Superior temporal gyrus (tissue), 1 donor: ENCODE measurements at regions not wholly inside any gene's neighbourhood (a gene's known extent, or its start where the extent isn't known, plus 50 kb on each side); places are given as distances from the start of the nearest gene placed in this dataset.
"Not testable (repeated sequence)": the region's sequence is repeated elsewhere in the genome, so short reads cannot be mapped to it uniquely, and the experiment has no call there.

Source experiments
- DNase-seq: peaks from one replicate; pipeline ENCODE4 v3.0.0-alpha.2; 2016; ENCODE audit errors: extremely low spot score

DNA sequence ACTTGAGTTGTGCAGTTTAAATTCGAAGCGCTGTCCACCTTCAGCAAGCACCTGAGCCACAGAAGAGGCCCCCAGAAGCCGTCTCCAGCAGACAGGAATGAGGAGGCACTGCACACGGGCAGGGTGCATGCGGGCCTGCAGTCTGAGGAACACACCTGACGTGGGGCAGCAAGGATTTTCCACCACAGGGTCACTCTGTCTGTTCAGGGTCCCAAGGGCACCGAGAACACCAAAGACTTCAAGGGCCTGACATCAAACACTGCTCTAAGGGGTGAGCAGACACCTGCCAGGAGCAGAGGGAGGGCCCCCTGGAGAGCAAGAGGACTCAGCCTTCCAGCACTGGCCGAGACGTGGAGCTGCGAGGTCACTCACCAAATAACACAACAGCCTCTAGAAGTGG lies 99.7 kb upstream of the C14orf180 start:
- no peak for DNase-seq

GRCh38 chr14:104481323-104481722 lies 98.2 kb upstream of the C14orf180 start:
- no peak for DNase-seq

DNA sequence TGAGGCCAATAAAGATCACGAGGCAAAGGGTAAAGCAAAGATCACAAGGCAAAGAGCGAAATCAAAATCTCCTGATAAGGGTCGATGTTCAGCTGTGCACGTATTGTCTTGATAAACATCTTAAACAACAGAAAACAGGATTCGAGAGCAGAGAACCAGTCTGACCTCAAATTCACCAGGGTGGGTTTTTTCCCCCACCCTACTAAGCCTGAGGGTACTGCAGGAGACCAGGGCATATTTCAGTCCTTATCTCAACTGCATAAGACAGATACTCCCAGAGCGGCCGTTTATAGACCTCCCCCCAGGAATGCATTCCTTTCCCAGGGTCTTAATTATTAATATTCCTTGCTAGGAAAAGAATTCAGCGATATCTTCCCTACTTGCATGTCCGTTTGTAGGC lies 97.5 kb upstream of the C14orf180 start:
- not testable (repeated sequence) for DNase-seq

GRCh38 chr14:104486222-104486923 lies 93.2 kb upstream of the C14orf180 start:
- DNase-seq, result no peak

DNA sequence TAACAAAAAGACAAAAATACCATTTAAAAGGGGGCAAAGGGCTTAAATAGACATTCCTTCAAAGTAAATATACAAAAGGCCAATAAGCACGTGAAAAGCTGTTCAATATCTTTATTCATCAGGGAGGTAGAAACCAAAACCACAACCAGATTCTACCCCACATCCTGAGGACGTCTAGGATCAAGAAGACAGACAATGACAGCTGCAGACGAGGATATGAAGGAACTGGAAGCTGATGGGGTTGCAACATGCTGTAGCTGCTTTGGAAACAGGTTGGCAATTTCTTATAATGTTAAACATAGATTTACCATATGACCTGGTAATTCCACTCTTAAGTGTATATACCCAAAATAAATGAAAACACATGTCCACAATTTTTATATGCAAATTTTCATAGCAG lies 85.1 kb upstream of the C14orf180 start:
- DNase-seq, result no peak

DNA sequence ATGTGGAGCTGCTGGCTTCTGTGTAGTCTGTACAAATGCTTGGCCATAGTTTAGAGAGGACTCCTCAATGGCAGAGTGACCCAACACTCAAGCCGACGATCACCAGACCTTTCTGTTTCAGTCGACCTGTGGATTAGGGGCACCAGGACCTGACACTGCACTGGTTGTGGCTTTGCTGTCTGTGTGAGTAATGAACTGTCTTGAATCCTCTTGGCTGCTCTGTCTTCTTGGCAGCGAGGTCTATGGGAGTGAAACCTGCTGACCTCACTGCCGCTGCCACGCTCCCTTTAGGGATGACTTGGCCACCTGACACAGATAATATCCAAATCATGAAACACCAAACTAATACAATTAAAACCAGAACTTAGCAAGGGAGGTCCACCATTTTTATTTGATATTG lies 83.5 kb upstream of the C14orf180 start:
- DNase-seq, result no peak

DNA sequence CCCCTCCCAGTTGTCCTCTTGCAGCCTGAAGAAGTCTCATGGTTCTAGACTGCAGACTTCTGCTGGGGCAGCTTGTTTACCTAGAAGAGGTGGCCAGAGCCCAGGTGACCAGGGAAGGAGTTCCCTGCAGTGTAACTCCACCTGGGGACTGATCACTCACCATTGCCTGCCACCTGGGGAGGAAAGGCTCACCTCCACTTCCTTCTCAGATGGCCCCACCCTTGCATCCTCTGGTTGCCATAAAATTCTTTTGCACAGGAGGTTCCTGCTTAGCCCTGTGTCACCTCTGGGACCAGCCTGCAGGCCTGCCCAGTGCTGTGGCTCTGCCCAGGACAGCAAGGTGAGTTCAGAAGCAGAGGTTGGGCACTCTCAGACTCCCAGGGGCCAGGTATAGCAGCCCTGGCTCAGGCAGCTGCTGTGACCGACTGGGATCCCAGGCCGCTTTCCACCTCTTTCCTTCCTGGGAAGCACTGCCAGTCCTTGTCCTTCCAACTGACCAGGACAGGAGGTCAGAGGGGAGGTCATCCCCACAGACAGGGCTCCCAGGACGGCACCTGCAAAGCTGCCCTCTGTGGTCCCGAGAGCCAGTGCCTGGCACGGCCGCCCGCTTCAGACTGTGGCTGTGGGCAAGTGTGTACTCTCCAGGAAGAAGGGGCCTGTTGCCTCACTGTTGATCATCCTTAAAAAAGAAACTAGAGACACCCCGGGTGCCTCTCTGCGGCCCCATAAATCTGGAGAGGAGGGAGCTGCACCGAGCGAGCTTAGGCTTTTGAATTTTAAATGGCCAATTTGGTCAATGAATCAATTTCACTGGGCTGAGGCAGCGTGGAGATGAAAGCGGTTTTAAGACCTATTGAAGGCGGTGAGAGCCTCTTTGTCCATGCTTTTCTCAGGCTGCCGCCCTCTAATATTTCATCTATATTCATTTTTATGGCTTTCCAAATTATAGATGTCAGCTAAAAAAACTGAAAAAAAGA lies 79.5 kb upstream of the C14orf180 start:
- DNase-seq, result no peak

DNA sequence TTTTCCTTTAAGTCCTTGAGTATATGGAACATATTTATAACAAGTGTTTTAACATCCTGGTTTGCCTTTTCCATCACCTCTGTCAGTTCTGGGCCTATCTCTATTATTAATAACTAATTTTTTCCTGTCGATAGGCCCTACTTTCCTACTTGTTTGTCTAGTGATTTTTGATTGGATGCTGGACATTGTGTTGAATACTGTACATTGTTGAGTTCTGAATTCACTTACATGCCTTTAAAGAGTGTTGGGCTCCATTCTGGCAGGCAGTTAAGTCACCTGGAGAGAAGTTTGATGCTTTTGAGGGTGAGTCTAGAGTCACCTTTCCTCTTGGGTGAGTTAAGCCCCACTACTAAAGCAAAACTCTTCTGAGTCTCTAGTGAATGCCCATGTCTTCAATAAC lies 77.5 kb upstream of the C14orf180 start:
- no peak for DNase-seq

- no peak for DNase-seq
Measured at GRCh38 chr14:104503691-104504090, 75.9 kb upstream of the C14orf180 start.

DNA sequence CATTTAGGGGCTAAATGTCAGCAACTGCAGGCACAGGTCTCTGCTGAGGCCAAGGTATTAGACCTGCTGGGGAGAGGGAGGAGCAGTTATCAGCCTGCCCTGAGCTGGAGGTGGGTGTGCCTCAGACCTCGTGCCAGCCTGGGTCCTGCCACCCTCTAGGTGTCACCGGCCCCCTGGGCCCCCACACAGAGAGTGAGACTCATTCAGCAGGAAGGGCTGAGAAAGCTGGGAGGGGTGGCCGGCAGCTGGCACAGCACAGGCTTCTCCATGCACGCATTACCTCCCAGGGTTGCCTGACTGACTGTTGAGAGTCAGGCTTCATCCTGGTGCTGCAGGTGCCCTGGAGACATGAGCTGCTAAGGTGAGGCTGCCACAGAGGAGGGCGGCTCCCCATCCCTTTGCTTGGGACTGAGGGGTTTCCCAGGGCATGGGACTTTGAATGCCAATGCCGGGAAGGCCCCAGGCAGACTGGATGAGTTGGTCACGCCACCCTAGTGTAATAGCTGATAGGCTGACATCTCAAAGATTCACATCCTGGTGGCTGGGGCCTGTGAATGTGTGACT lies 75.3 kb upstream of the C14orf180 start:
- no peak for DNase-seq

DNA sequence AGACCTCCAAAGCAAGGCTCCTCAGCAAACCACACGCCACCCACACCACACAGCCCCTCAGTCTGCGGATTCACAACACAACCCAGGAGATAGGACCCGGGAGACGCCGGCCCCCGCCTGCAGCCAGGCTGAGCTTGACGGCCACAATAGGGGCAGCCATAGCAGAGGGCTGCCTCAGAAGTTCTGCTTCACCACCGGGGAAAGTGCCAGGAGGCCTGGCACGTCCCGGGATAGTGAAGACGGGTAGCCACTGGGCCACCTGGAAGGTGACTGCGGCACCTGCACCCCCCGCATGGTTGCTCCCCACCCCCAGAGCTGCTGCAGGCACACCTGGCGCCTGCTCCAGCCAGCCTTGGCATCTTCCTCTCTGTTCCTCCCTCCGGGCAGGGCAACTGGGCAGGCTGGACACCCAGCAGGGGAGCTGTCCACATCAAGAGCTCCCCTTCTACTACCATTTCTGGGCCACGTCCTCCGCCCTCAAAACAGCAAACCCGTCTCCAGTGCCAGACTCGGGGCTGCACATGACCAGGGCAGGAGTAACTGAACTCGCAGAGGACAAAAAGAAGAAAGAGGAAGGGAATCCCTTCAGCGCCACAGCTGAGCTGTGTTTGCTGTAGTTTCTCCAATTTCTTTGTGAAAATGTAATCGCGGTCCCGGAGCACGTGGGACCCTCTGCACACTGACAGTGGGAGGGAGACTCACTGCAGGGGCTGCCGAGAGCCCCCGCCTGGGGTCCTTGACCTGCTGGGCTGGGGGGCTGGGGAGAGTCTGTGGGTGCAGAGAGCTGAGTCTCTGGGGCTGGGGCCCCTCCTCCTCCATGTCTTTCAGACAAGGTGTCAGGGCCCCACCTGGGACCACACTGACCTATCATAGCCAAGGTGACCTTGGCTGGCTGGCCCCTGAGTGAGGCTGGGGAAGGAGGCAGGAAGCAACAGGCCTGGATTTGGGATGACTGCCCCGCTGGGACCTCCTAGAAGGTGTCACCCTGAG lies 74.2 kb upstream of the C14orf180 start:
- DNase-seq, result no peak

- DNase-seq, result no peak
Measured at GRCh38 chr14:104506461-104507253, 72.9 kb upstream of the C14orf180 start.

DNA sequence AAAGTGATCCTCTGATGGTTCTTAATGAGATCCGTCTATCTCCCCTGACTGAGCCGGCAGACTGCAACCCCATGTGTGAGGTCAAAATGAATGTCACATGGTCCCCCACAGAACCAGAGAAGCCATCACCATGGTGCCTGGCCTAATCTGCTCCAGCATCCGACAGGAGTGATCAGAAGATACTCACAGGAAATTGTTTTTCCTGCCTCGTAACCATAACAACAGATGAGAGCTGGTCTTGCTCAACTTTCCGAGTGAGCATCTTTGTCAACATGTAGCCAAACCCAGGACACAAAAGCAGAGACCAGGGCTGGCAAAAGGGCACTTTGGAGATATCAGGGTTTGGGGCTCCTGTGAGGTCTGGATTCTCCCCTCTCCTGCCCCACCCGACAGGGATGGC lies 72.1 kb upstream of the C14orf180 start:
- no peak for DNase-seq

DNA sequence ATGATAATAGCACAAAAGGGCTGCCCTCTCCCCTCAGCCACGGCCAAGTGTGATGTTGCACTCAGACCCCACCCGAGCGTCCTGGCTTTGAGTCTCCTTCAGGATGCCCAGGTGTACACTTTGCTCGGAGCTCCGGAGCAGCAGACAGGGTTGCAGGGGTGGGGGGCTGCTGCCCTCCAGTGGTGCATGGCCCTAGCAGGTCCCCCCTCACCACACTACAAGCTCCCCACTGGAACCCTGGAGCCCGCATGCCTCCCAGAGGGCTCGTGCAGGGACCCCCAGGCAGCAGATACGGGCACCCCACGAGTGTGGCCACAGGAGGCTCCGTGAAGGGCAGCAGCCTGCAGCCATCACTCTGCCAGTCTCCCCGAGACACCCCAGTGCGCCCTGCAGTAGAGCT lies 69.9 kb upstream of the C14orf180 start:
- DNase-seq, result no peak

DNA sequence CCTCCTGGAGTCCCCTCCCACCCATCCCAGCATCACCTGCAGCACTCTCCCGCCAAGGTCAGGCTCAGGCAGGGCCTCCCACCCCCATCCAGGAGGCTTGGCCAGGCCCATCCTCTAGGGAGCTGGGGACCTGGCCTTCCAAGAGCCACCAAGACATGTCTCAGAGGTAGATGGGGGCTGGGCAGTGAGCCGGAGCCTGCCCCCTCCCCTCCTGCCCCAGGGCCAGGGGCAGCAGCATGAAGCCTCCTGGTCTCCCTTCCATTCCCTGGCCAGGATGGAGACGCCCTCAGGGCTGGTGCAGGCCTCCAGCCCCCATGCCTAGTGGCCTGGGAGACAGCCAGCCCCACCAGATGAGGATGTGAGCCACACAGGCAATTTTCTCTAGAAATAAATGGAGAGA lies 69.3 kb upstream of the C14orf180 start:
- DNase-seq, result no peak

GRCh38 chr14:104510794-104511611 lies 68.6 kb upstream of the C14orf180 start:
- peak; percentile 40 for DNase-seq

- no peak for DNase-seq
Measured at GRCh38 chr14:104512061-104512460, 67.5 kb upstream of the C14orf180 start.

GRCh38 chr14:104512771-104513640 lies 66.6 kb upstream of the C14orf180 start:
- no peak for DNase-seq

DNA sequence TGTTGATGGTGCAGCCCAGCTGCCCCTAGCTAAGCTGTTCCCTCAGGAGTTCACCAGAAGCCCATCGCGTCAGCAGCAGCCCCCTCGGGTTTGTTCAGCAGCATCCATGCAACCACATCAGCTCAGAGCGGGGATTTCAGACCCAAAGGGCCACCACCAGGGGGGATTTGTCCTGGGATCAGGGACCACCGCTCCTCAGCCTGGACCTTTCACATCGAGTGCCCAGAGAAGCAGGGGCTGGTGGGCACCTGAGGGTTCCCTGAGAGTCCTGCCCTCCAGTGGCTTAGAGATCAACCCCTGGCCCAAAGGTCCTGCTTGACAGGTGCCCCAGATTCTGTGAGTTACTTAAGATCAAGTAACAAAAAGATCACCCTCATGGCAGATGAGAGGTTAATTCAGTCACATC lies 65.9 kb upstream of the C14orf180 start:
- no peak for DNase-seq
